K562 (cell line): ENCODE measurements at regions not wholly inside any gene's neighbourhood (a gene's known extent, or its start where the extent isn't known, plus 50 kb on each side); places are given as distances from the start of the nearest gene placed in this dataset.

Source experiments
- DMBX1 ChIP-seq: fragments of 250-450 bp; sonication (Bioruptor Pico); IDR thresholded peaks from 2 replicates; pipeline ENCODE4 v1.8.0; 2022; ENCODE audit warnings: inconsistent platforms, mild to moderate bottlenecking, moderate library complexity, borderline replicate concordance
- HEY1 ChIP-seq: fragments of 250-450 bp; sonication (Bioruptor Pico); IDR thresholded peaks from 2 replicates; pipeline ENCODE4 v1.5.0; 2020; ENCODE audit warnings: mild to moderate bottlenecking, moderate library complexity, borderline replicate concordance
- JUNB ChIP-seq: fragments of 450-650 bp; formaldehyde crosslinking; conservative IDR thresholded peaks from 2 replicates; pipeline ENCODE4 v1.4.0; 2020; ENCODE audit warnings: mild to moderate bottlenecking
- KLF1 ChIP-seq: fragments of 450-650 bp; IDR thresholded peaks from 2 replicates; pipeline ENCODE4 v1.6.1; 2016; ENCODE audit warnings: missing genetic modification characterization, missing compliant biosample characterization
- RREB1 ChIP-seq: fragments of 250-450 bp; sonication (Bioruptor Pico); IDR thresholded peaks from 2 replicates; pipeline ENCODE4 v1.4.0; 2020
- SLC30A9 ChIP-seq: fragments of 250-450 bp; sonication (Bioruptor Pico); IDR thresholded peaks from 2 replicates; pipeline ENCODE4 v1.8.0; 2022; ENCODE audit warnings: mild to moderate bottlenecking, moderate library complexity
- ZBTB40 ChIP-seq, 2 experiments: fragments of 450-650 bp in 1 of 2; sonication (generic) in 1 of 2; formaldehyde crosslinking in 1 of 2; IDR thresholded peaks; 2 replicates each; pipeline versions ENCODE4 v1.7.1 to v1.9.0; 2016 to 2022; ENCODE audit warnings: inconsistent platforms in 1 of 2, mild to moderate bottlenecking in 1 of 2, missing genetic modification reagents in 1 of 2
- ZNF175 ChIP-seq: fragments of 200-800 bp; sonication (Bioruptor generic); IDR thresholded peaks from 2 replicates; pipeline ENCODE4 v1.6.1; 2016; ENCODE audit warnings: low read depth, mild to moderate bottlenecking, missing genetic modification characterization, missing compliant biosample characterization
- ZNF232 ChIP-seq: sonication (generic); formaldehyde crosslinking; IDR thresholded peaks from 2 replicates; pipeline ENCODE4 v1.8.0; 2022; ENCODE audit warnings: mild to moderate bottlenecking, missing genetic modification reagents

- TF ChIP-seq ZNF175 (CRISPR knock-in tag) (peak; percentile 91), RREB1 (no peak), ZBTB40 (IDR thresholded peaks at IDR 0.05) (no peak), ZBTB40 (CRISPR knock-in tag; IDR thresholded peaks at IDR 0.05) (no peak), JUNB (CRISPR knock-in tag) (no peak), SLC30A9 (CRISPR knock-in tag) (no peak), DMBX1 (CRISPR knock-in tag) (peak; percentile 46; the same call in 1 of the 2 replicates), ZNF232 (CRISPR knock-in tag) (no peak), KLF1 (tag) (no peak), HEY1 (CRISPR knock-in tag) (no peak)
Measured at GRCh38 chr1:213724640-213725536, 262.9 kb upstream of the PROX1 start (continued).
